Smooth muscle cell (in vitro differentiated cells): ENCODE measurements at regions not wholly inside any gene's neighbourhood (a gene's known extent, or its start where the extent isn't known, plus 50 kb on each side); places are given as distances from the start of the nearest gene placed in this dataset.

ENCODE experiments used
- DNase-seq: peaks from one replicate; lab custom pipeline; 2025; ENCODE audit not compliant: unreplicated experiment; lab: John Stamatoyannopoulos, UW
- H2AFZ ChIP-seq: fragments of 200-600 bp; sonication (generic); 2 replicates; pipeline ENCODE4 v1.6.0; 2016; ENCODE audit warnings: antibody characterized with exemption, low read depth, mild to moderate bottlenecking
- H3F3A ChIP-seq: fragments of 200-600 bp; sonication (generic); 2 replicates; pipeline ENCODE4 v1.6.0; 2017; ENCODE audit warnings: antibody characterized with exemption, low read depth
- H3K27ac ChIP-seq: fragments of 200-600 bp; sonication (generic); 2 replicates; pipeline ENCODE4 v1.5.1; 2016; ENCODE audit warnings: low read depth, mild to moderate bottlenecking
- H3K27me3 ChIP-seq: fragments of 200-600 bp; sonication (generic); 2 replicates; pipeline ENCODE4 v1.6.1; 2016; ENCODE audit warnings: low read depth, mild to moderate bottlenecking
- H3K36me3 ChIP-seq: fragments of 200-600 bp; sonication (generic); 2 replicates; pipeline ENCODE4 v1.5.1; 2016; ENCODE audit warnings: low read depth
- H3K4me1 ChIP-seq: fragments of 200-600 bp; sonication (generic); 2 replicates; pipeline ENCODE4 v1.5.1; 2016; ENCODE audit warnings: low read depth
- H3K4me2 ChIP-seq: fragments of 200-600 bp; sonication (generic); 2 replicates; pipeline ENCODE4 v1.6.0; 2016; ENCODE audit warnings: mild to moderate bottlenecking
- H3K4me3 ChIP-seq: fragments of 200-600 bp; sonication (generic); 2 replicates; pipeline ENCODE4 v1.5.1; 2016; ENCODE audit warnings: mild to moderate bottlenecking
- H3K79me2 ChIP-seq: fragments of 200-600 bp; sonication (generic); 2 replicates; pipeline ENCODE4 v1.6.0; 2016; ENCODE audit warnings: low read depth, mild to moderate bottlenecking
- H3K9ac ChIP-seq: fragments of 200-600 bp; sonication (generic); 2 replicates; pipeline ENCODE4 v1.6.0; 2016; ENCODE audit warnings: low read depth
- H3K9me3 ChIP-seq: fragments of 200-600 bp; sonication (generic); replicated peaks from 2 replicates; pipeline ENCODE4 v1.5.1; 2016; ENCODE audit warnings: low read depth
- H4K20me1 ChIP-seq: fragments of 200-600 bp; sonication (generic); 2 replicates; pipeline ENCODE4 v1.6.0; 2016; ENCODE audit warnings: low read depth
- WGBS: methylation state at CpG from one replicate; pipeline ENCODE4 v1.1.7; 2016; ENCODE audit warnings: low lambda C conversion rate; 5-methylcytosine and 5-hydroxymethylcytosine counted together
- TF ChIP-seq, protein P1 (sequence below): fragments of 200-600 bp; sonication (generic); IDR thresholded peaks from 2 replicates; pipeline ENCODE4 v1.5.1; 2017; ENCODE audit warnings: borderline replicate concordance, mild to moderate bottlenecking, antibody characterized with exemption; ENCODE audit not compliant: insufficient read depth, poor library complexity, severe bottlenecking

DNA sequence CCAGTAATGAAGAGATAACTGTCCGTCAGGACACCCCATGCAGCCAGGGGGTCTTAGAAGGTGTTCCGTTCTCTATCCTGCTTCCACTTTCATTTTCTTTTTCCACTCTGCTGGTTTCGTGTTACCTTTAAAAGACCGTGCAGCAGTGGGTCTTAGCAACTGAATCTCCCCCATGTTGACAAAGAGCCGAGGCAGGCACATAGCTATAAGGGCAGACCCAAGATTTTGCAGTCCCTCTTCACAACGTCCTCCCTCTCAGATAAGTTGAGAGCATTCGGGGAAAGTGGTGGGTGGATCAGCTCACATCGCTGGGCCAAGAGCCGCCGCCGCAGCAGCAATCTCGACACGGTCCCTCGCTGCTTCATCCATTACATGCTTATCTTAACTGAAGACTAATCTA is 355.5 kb downstream of the LMO4 start:
- Histone ChIP-seq H3K4me2 (peak overlapping the region; percentile 84), H3F3A (peaks cover 20% of the 10 kb centered on the region), H3K4me3 (peak overlapping the region; percentile 47), H4K20me1 (no peaks in the 10 kb centered on the region), H3K9me3 (no peaks in the 10 kb centered on the region), H3K79me2 (no peaks in the 10 kb centered on the region), H3K27ac (peak overlapping the region; percentile 99), H3K36me3 (no peaks in the 10 kb centered on the region), H3K27me3 (no peaks in the 10 kb centered on the region), H2AFZ (peak overlapping the region; percentile 79), H3K9ac (peak overlapping the region; percentile 90), H3K4me1 (peaks cover 37% of the 10 kb centered on the region)
- TF ChIP-seq, protein P1, sequence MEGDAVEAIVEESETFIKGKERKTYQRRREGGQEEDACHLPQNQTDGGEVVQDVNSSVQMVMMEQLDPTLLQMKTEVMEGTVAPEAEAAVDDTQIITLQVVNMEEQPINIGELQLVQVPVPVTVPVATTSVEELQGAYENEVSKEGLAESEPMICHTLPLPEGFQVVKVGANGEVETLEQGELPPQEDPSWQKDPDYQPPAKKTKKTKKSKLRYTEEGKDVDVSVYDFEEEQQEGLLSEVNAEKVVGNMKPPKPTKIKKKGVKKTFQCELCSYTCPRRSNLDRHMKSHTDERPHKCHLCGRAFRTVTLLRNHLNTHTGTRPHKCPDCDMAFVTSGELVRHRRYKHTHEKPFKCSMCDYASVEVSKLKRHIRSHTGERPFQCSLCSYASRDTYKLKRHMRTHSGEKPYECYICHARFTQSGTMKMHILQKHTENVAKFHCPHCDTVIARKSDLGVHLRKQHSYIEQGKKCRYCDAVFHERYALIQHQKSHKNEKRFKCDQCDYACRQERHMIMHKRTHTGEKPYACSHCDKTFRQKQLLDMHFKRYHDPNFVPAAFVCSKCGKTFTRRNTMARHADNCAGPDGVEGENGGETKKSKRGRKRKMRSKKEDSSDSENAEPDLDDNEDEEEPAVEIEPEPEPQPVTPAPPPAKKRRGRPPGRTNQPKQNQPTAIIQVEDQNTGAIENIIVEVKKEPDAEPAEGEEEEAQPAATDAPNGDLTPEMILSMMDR: no peak
- WGBS: 16% methylated on average over 14 of the region's 14 CpGs
- no peak for DNase-seq

DNA sequence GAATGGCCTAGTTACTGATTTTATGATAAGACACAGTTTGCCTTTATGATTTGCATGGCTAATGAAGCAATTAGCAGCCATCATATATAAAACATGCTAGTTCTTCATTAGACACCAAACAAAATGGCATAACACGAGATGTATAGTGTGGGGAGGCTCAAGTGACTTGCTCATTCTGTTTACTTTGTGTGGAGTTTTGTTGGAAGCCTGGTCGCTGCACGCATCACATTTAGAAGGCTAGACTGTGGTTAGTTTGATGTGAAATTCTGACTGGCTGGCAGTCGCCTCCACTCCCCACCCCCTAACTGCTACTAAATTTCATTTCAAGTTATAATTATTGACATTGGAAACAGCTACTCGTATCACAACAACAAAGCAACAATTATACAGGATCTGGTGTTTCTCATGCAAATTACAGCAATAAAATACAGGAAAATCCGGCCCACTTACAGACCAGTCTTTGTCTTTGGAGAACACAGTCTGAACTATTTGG is 356.1 kb downstream of the LMO4 start:
- H3K36me3 ChIP-seq: no peaks in the 10 kb centered on the region
- peak overlapping the region; percentile 99 for H3K27ac ChIP-seq
- no peaks in the 10 kb centered on the region for H3K27me3 ChIP-seq
- TF ChIP-seq, protein P1: no peak
- H2AFZ ChIP-seq: peak overlapping the region; percentile 79
- DNase-seq: no peak
- H3K4me3 ChIP-seq: peak overlapping the region; percentile 47
- peak overlapping the region; percentile 84 for H3K4me2 ChIP-seq
- no peaks in the 10 kb centered on the region for H4K20me1 ChIP-seq
- peaks cover 20% of the 10 kb centered on the region for H3F3A ChIP-seq
- H3K79me2 ChIP-seq: no peaks in the 10 kb centered on the region
- no peaks in the 10 kb centered on the region for H3K9me3 ChIP-seq
- 5% methylated on average over 6 of the region's 6 CpGs for WGBS
- H3K9ac ChIP-seq: peak overlapping the region; percentile 90
- peaks cover 37% of the 10 kb centered on the region for H3K4me1 ChIP-seq

DNA sequence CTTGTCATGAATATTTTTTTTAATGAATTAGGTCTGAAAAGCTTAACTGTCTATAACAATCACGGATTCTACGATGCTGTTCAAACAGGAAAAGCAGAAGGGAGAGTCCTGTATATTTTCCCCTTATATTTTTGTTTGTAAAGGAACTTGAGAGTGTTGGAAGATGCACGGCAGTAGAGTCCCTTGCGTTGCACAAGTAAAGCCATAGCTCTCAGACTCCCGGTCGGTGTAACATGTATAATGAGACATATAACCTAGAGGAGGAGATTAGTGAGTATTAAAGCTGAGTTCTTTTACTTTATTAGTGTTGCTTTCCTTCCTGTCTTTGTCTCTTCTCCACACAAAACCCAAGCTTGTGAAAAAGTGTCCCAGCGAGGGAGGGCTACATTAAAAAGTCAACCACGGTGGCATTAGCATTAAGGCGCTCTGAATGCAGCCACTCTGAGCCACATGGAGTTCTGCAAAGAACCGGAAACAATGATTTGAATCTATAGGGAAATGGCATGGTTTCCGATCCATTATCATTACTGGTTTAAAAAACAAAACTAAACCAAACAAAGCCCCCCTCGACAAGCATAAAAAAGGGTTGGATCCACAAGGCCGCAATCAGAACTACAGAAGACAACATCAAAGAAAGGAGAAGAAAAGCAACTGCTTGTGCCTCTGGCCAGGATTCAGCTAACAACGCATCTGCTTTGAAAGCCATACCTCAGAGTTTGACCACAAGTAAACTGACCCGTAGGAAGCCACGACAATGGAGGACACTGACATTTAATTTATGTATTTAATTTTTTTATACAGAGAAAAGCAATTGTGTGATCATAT is 356.8 kb downstream of the LMO4 start:
- Histone ChIP-seq H3K36me3 (no peaks in the 10 kb centered on the region), H3K4me3 (peak overlapping the region; percentile 47), H3K9ac (peak overlapping the region; percentile 90), H3K27ac (peak overlapping the region; percentile 99), H4K20me1 (no peaks in the 10 kb centered on the region), H3F3A (peaks cover 20% of the 10 kb centered on the region), H3K4me1 (peaks cover 37% of the 10 kb centered on the region), H2AFZ (peak overlapping the region; percentile 41), H3K79me2 (no peaks in the 10 kb centered on the region), H3K27me3 (no peaks in the 10 kb centered on the region), H3K4me2 (peak overlapping the region; percentile 84), H3K9me3 (no peaks in the 10 kb centered on the region)
- 9% methylated on average over 16 of the region's 16 CpGs for WGBS
- TF ChIP-seq, protein P1: no peak
- no peak for DNase-seq

DNA sequence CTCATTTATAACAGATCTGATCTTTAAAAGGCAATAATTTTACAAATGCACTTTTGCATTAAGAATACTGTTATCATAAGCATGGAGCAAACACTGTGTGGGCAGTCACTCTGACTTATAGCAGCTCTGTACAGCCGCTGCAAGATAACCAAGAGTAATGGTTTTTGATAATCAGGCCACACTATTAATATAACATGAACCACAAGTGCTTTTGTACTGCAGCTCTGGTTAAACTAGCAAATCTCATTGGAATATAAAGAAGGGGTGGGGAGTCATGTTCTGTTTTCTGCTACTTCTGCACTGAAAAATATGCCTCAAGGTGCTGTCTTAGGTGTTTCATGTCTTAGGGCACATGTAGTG is 357.4 kb downstream of the LMO4 start:
- no peak overlapping the region for H2AFZ ChIP-seq
- no peaks in the 10 kb centered on the region for H3K27me3 ChIP-seq
- H3K4me2 ChIP-seq: peak overlapping the region; percentile 84
- peaks cover 20% of the 10 kb centered on the region for H3F3A ChIP-seq
- no peaks in the 10 kb centered on the region for H3K9me3 ChIP-seq
- TF ChIP-seq, protein P1: no peak
- H3K36me3 ChIP-seq: no peaks in the 10 kb centered on the region
- DNase-seq: no peak
- peak overlapping the region; percentile 47 for H3K4me3 ChIP-seq
- peak overlapping the region; percentile 99 for H3K27ac ChIP-seq
- peaks cover 37% of the 10 kb centered on the region for H3K4me1 ChIP-seq
- H4K20me1 ChIP-seq: no peaks in the 10 kb centered on the region
- WGBS: 19% methylated on average over 1 of the region's 1 CpG
- no peaks in the 10 kb centered on the region for H3K79me2 ChIP-seq
- H3K9ac ChIP-seq: no peak overlapping the region
